Thyroid gland (tissue), 4 donors: ENCODE measurements at regions not wholly inside any gene's neighbourhood (a gene's known extent, or its start where the extent isn't known, plus 50 kb on each side); places are given as distances from the start of the nearest gene placed in this dataset.

ENCODE experiments used
- DNase-seq, 2 donors: peaks; one replicate each; pipeline ENCODE4 v3.0.0-alpha.2; 2019
- H3K27ac ChIP-seq, 3 donors: fragments of 200-600 bp; sonication (generic); 1 replicate in 2 of 3; 2 replicates in 1 of 3; pipeline ENCODE4 v1.5.1; 2016 to 2019; ENCODE audit warnings: mild to moderate bottlenecking in 1 of 3, moderate library complexity in 1 of 3
- H3K27me3 ChIP-seq: fragments of 200-600 bp; sonication (generic); one replicate; pipeline ENCODE4 v1.5.1; 2019
- H3K36me3 ChIP-seq, 2 donors: fragments of 200-600 bp; sonication (generic); one replicate each; pipeline ENCODE4 v1.5.1; 2016 to 2019
- H3K4me1 ChIP-seq, 2 donors: fragments of 200-600 bp; sonication (generic); one replicate each; pipeline ENCODE4 v1.5.1; 2017 to 2019
- H3K4me3 ChIP-seq, 3 donors: fragments of 200-600 bp; sonication (generic); replicated peaks in 1 of 3; 1 replicate in 2 of 3; 2 replicates in 1 of 3; pipeline ENCODE4 v1.5.1; 2016; ENCODE audit warnings: mild to moderate bottlenecking in 1 of 3
- H3K9me3 ChIP-seq: fragments of 200-600 bp; sonication (generic); one replicate; pipeline ENCODE4 v1.5.1; 2017
- CTCF ChIP-seq, 6 experiments: fragments of 200-600 bp in 3 of 6; fragments of 450-650 bp in 3 of 6; sonication (generic) in 3 of 6; IDR thresholded peaks; one replicate each; pipeline ENCODE4 v1.5.1; 2016 to 2019; ENCODE audit warnings: antibody characterized with exemption in 6 of 6, mild to moderate bottlenecking in 2 of 6, inconsistent platforms in 1 of 6, moderate library complexity in 1 of 6
- POLR2A ChIP-seq, 2 donors: fragments of 450-650 bp; IDR thresholded peaks; one replicate each; pipeline ENCODE4 v1.6.1; 2017; ENCODE audit warnings: antibody characterized with exemption in 2 of 2, mild to moderate bottlenecking in 2 of 2, moderate library complexity in 1 of 2
- WGBS, 2 donors: methylation state at CpG; one replicate each; pipeline ENCODE4 v1.1.5; 2017; 5-methylcytosine and 5-hydroxymethylcytosine counted together
- intact Hi-C: fragments of 100-400 bp; cut with DNase I; formaldehyde crosslinking; loops from one replicate; pipeline ENCODE4 v1.15.1; 2023

DNA sequence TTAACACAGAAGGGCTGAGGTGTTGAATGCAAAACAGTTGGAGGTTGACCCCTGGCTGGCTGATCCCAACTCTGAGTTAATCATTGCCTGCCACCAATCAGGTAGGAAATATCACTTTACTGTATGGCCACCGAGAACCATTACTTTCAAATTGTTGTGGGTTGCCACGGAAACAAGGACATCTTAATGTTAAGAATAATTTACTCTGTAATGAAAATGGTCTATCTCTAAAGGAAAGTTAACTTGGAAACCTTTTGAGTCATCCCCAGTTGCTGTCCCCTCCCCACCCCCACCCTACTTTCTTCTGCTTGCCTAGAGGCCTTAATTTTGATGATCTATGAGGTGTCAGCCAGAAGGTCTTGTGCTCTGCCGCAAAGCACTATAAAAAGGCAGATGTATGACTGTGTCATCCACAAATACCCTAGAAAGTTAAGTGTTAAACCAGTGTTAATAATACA, 78.7 kb upstream of the SNRK start:
- WGBS, 2 donors = 88 to 90% methylated on average over 3 of the region's 3 CpGs
- Histone ChIP-seq H3K27ac (no peak overlapping the region), H3K27me3 (no peaks in the 10 kb centered on the region), H3K4me1 (no peaks in the 10 kb centered on the region), H3K36me3 (no peaks in the 10 kb centered on the region), H3K9me3 (no peaks in the 10 kb centered on the region), H3K4me3 (no peak overlapping the region)
- no peak for DNase-seq
- intact Hi-C loops = no loop called here
- no peak for TF ChIP-seq CTCF (IDR thresholded peaks at IDR 0.05)

DNA sequence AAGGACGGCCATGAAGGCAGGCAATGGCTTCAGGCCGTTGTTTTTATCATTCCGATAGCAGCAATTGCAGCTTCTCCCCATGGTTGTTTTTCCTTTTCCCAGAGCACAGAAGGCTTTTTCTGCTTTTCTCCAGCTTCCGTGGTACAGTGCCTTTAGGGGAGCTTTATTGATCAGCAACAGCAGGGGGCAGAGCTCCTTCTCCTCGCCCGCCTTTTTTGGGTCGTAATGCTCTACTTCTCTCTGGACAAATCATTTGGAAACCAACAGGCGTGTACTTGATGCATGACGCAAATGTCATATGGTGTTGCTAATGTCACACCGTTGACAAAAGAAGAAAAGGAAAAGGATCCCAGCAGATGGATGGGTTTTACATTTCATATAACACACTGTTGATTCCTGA, 79.7 kb upstream of the SNRK start:
- Histone ChIP-seq H3K36me3 (no peaks in the 10 kb centered on the region), H3K27me3 (no peaks in the 10 kb centered on the region), H3K4me3 (no peak overlapping the region), H3K27ac (no peak overlapping the region), H3K4me1 (no peaks in the 10 kb centered on the region), H3K9me3 (no peaks in the 10 kb centered on the region)
- no peak for DNase-seq
- intact Hi-C loops = no loop called here
- 86% methylated on average over 10 of the region's 10 CpGs for WGBS, 2 donors
- TF ChIP-seq CTCF (IDR thresholded peaks at IDR 0.05) (no peak), POLR2A (IDR thresholded peaks at IDR 0.05) (no peak)

DNA sequence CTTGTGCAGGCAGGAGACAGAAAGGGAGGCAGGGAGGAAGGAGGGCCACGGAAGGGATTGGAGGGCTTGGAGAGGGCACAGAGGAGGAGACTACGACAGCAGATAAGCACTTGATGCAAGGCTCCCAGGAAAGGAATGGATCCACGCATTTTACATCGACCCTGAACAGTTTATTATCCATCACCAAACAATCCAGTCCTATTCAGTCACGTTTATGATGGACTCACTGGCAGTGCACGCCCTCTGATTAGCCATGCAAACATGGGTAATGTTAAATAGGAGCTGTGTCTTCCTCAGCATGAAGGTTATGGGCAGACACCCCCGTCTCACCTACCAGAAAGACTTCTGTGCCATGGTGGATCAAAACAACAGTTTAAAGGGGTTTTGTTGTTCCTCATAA, 80.2 kb upstream of the SNRK start:
- no peak overlapping the region for H3K4me3 ChIP-seq
- TF ChIP-seq POLR2A (IDR thresholded peaks at IDR 0.05) (no peak), CTCF (IDR thresholded peaks at IDR 0.05) (no peak)
- no peaks in the 10 kb centered on the region for H3K27me3 ChIP-seq
- no peak for DNase-seq
- no peaks in the 10 kb centered on the region for H3K36me3 ChIP-seq
- no peaks in the 10 kb centered on the region for H3K4me1 ChIP-seq
- intact Hi-C loops = no loop called here
- WGBS, 2 donors = 78 to 82% methylated on average over 7 of the region's 7 CpGs
- no peaks in the 10 kb centered on the region for H3K9me3 ChIP-seq
- H3K27ac ChIP-seq = no peak overlapping the region

DNA sequence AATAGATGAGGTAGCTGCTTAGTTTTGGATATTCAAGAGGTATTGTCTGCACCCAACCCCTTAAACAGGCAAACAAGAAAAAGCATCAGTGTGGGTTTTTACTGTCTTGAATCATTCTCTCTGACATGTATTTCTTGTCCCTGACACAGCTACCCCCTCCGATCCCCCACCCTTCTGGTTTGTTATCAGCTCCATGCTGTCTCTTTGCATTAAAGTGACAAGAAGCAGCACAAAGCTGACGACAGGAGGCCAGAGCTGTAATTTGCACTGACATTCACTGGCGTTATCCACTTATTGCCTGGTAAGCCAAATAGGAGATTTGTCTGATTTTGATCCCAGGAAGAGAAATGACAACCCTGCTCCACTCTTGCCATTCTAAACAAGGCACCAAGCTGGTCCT, 83.3 kb upstream of the SNRK start:
- Histone ChIP-seq H3K9me3 (no peaks in the 10 kb centered on the region), H3K4me3 (no peak overlapping the region), H3K27me3 (no peaks in the 10 kb centered on the region), H3K36me3 (no peaks in the 10 kb centered on the region), H3K27ac (no peak overlapping the region), H3K4me1 (no peaks in the 10 kb centered on the region)
- no peak for TF ChIP-seq CTCF (IDR thresholded peaks at IDR 0.05)
- TF ChIP-seq POLR2A (IDR thresholded peaks at IDR 0.05) = no peak
- DNase-seq = no peak
- intact Hi-C loops = no loop called here
- 85 to 89% methylated on average over 3 of the region's 3 CpGs for WGBS, 2 donors

GRCh38 chr3:43201581-43201980, 84.8 kb upstream of the SNRK start:
- no peak for DNase-seq
- 91 to 100% methylated on average over 1 of the region's 1 CpG for WGBS, 2 donors
- H3K9me3 ChIP-seq = no peaks in the 10 kb centered on the region
- no peak for TF ChIP-seq CTCF (IDR thresholded peaks at IDR 0.05)
- no peak for TF ChIP-seq POLR2A (IDR thresholded peaks at IDR 0.05)
- no peak overlapping the region for H3K4me3 ChIP-seq
- H3K27me3 ChIP-seq = no peaks in the 10 kb centered on the region
- no peaks in the 10 kb centered on the region for H3K4me1 ChIP-seq
- no peak overlapping the region for H3K27ac ChIP-seq
- intact Hi-C loops = no loop called here
- H3K36me3 ChIP-seq = no peaks in the 10 kb centered on the region
